ENCODE measurements at regions not wholly inside any gene's neighbourhood (a gene's known extent, or its start where the extent isn't known, plus 50 kb on each side); places are given as distances from the start of the nearest gene placed in this dataset.

DNA sequence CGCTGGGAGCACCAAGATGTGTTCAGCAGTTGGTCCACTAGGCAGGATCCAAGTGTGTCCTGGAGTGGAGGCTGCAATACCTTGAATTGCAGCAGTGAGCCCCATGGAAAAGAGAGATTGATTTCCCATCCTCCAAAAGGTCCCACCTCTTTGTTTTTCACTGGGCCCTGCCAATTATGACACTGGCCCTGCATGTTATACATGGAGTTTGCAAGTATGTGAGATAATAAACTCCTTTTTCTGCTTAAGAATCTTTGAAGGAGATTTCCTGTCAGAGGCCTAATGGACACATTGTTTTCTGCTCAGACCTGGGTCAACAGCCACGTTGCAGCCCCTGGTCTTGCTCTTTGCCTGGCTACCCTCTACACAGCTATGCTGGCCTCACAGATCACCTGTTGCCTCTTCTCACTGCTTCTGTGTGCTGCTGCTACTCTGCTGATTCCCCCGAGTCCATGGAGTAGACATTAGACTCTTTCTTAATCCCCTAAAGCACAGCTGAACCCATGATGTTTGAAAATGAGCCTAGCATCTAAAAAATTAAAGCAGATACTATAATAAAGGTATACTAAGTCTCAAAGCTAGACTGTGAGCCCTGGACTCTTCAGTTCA lies 341.9 kb upstream of the CDH11 start:
- WGBS, 2 experiments (ENCODE audit: extremely low coverage in 1 of 2, insufficient coverage in 1 of 2, insufficient read length in 1 of 2, insufficient replicate concordance in 2 of 2, low coverage in 1 of 2, low lambda C conversion rate in 2 of 2, missing lambda C conversion rate in 1 of 2), result 94% methylated on average over 3 of the region's 3 CpGs; no CpG with 5 or more reads in 1 of the 2 experiments
- POLR2A ChIA-PET (ENCODE audit: partially characterized antibody), result interaction anchor here (1.0 kb wide), 1 partner anchor 17 kb away, joined by 3 read pairs; no protein-coding TSS in a partner anchor
- FAIRE-seq, result no peak
- TF ChIP-seq JUN (IDR thresholded peaks at IDR 0.05; ENCODE audit: low read depth, low read length) (no peak), SIRT6 (IDR thresholded peaks at IDR 0.05; ENCODE audit: low read length) (no peak), SUZ12 (IDR thresholded peaks at IDR 0.05; ENCODE audit: low read length) (no peak), MAX (IDR thresholded peaks at IDR 0.05) (no peak), SIX5 (IDR thresholded peaks at IDR 0.05; ENCODE audit: low read depth, low read length) (no peak), KDM5A (IDR thresholded peaks at IDR 0.05; ENCODE audit: low read length) (no peak), ASH2L (IDR thresholded peaks at IDR 0.05; ENCODE audit: low read length) (no peak), KDM1A (IDR thresholded peaks at IDR 0.05; ENCODE audit: borderline replicate concordance, low read length) (no peak), TAF1 (IDR thresholded peaks at IDR 0.05; ENCODE audit: low read depth, low read length) (no peak), CHD1 (IDR thresholded peaks at IDR 0.05; ENCODE audit: low read depth, low read length) (no peak), CBX5 (IDR thresholded peaks at IDR 0.05; ENCODE audit: low read depth, low read length) (no peak), SRF (IDR thresholded peaks at IDR 0.05; ENCODE audit: low read depth, low read length) (no peak), NRF1 (IDR thresholded peaks at IDR 0.05; ENCODE audit: low read depth, low read length) (no peak), JUND (IDR thresholded peaks at IDR 0.05; ENCODE audit: low read length) (no peak), USF2 (IDR thresholded peaks at IDR 0.05; ENCODE audit: low read length) (no peak)

More for the DNA sequence above, 341.9 kb upstream of the CDH11 start:
- H3K36me3 ChIP-seq (ENCODE audit: control insufficient read depth in 2 of 4, insufficient read depth in 4 of 4, low read length in 3 of 4), result no peaks in the 10 kb centered on the region
- no peak overlapping the region for H3K4me3 ChIP-seq (ENCODE audit: extremely low read depth in 1 of 4, insufficient read depth in 2 of 4, low read depth in 3 of 4, low read length in 4 of 4)
- H3K14ac ChIP-seq (ENCODE audit: insufficient read length), result no peak overlapping the region
- no peak overlapping the region for H3K4ac ChIP-seq (replicated peaks; ENCODE audit: insufficient read length, low read depth, low read length)
- H2BK20ac ChIP-seq (ENCODE audit: low read length), result no peak overlapping the region
- no peaks in the 10 kb centered on the region for H3K79me2 ChIP-seq (ENCODE audit: control insufficient read depth in 1 of 2, insufficient read depth in 2 of 2, low read length in 2 of 2)
- H2BK5ac ChIP-seq (ENCODE audit: low read depth, low read length), result no peak overlapping the region
- H3K23me2 ChIP-seq (ENCODE audit: low read depth, low read length), result no peaks in the 10 kb centered on the region
- no peak overlapping the region for H4K8ac ChIP-seq (ENCODE audit: extremely low read depth, insufficient read depth, low read length)
- no peaks in the 10 kb centered on the region for H4K20me1 ChIP-seq (replicated peaks in 1 of 2; ENCODE audit: control insufficient read depth in 1 of 2, insufficient read depth in 2 of 2, low read length in 2 of 2)
- H2BK120ac ChIP-seq (replicated peaks; ENCODE audit: low read depth, low read length), result no peak overlapping the region
- H4K5ac ChIP-seq (ENCODE audit: insufficient read length, low read depth, low read length), result no peak overlapping the region
- H3K79me1 ChIP-seq (ENCODE audit: low read depth, low read length), result no peaks in the 10 kb centered on the region
- no peak overlapping the region for H2AK5ac ChIP-seq (ENCODE audit: low read depth, low read length)
- H4K91ac ChIP-seq (replicated peaks; ENCODE audit: insufficient read length, low read length), result no peak overlapping the region
- no peak overlapping the region for H3K18ac ChIP-seq (ENCODE audit: extremely low read depth, low read length)
- no peak overlapping the region for H3K27ac ChIP-seq (ENCODE audit: low read depth, low read length)
- H2BK12ac ChIP-seq (ENCODE audit: low read depth, low read length), result no peak overlapping the region
- no peaks in the 10 kb centered on the region for H3K4me1 ChIP-seq (replicated peaks in 1 of 4; ENCODE audit: control insufficient read depth in 3 of 4, insufficient read depth in 4 of 4, low read length in 3 of 4)
- DNase-seq (ENCODE audit: low read depth in 1 of 2, low spot score in 2 of 2), result no peak
- no peak overlapping the region for H3K4me2 ChIP-seq (ENCODE audit: insufficient read depth in 1 of 2, low read depth in 2 of 2, low read length in 2 of 2)
- H3K9ac ChIP-seq (replicated peaks in 1 of 4; ENCODE audit: extremely low read depth in 1 of 4, low read depth in 3 of 4, low read length in 3 of 4), result no peak overlapping the region
- H3K9me3 ChIP-seq (ENCODE audit: insufficient read depth in 2 of 2, low read depth in 1 of 2, low read length in 1 of 2), result no peaks in the 10 kb centered on the region
- no peak overlapping the region for H3K23ac ChIP-seq (ENCODE audit: insufficient read length)
- H2AFZ ChIP-seq (ENCODE audit: low read length), result no peak overlapping the region
- peaks cover 0 to 1% (median 0%) of the 10 kb centered on the region in 4 experiments; a peak in 1 of 7 replicates for H3K27me3 ChIP-seq (replicated peaks in 1 of 4; ENCODE audit: control insufficient read depth in 3 of 4, extremely low read depth in 1 of 4, insufficient read depth in 3 of 4, low read length in 3 of 4)
- H3K56ac ChIP-seq (replicated peaks; ENCODE audit: insufficient read length, low read depth, low read length), result no peak overlapping the region
- CTCF ChIA-PET (ENCODE audit: partially characterized antibody), result no interaction called here
- no peak overlapping the region for H2BK15ac ChIP-seq (ENCODE audit: low read length)

Measured in H1 (cell line).